WTC11 (cell line): ENCODE measurements at regions not wholly inside any gene's neighbourhood (a gene's known extent, or its start where the extent isn't known, plus 50 kb on each side); places are given as distances from the start of the nearest gene placed in this dataset.

Experiments
- E2F4 ChIP-seq: sonication (generic); formaldehyde crosslinking; IDR thresholded peaks from 2 replicates; pipeline ENCODE4 v1.8.1; 2022; ENCODE audit warnings: low read depth, mild to moderate bottlenecking, moderate library complexity, missing genetic modification reagents, borderline replicate concordance
- NFYB ChIP-seq: sonication (generic); formaldehyde crosslinking; conservative IDR thresholded peaks from 2 replicates; pipeline ENCODE4 v1.8.0; 2022; ENCODE audit warnings: low read depth, missing genetic modification reagents
- TF ChIP-seq, protein P1 (sequence below): sonication (generic); formaldehyde crosslinking; IDR thresholded peaks from 2 replicates; pipeline ENCODE4 v1.8.0; 2022; ENCODE audit warnings: mild to moderate bottlenecking, missing genetic modification reagents
- TF ChIP-seq, protein P2 (sequence below): fragments of 200-600 bp; IDR thresholded peaks from 2 replicates; pipeline ENCODE4 v1.8.0; 2022; ENCODE audit warnings: antibody characterized with exemption

DNA sequence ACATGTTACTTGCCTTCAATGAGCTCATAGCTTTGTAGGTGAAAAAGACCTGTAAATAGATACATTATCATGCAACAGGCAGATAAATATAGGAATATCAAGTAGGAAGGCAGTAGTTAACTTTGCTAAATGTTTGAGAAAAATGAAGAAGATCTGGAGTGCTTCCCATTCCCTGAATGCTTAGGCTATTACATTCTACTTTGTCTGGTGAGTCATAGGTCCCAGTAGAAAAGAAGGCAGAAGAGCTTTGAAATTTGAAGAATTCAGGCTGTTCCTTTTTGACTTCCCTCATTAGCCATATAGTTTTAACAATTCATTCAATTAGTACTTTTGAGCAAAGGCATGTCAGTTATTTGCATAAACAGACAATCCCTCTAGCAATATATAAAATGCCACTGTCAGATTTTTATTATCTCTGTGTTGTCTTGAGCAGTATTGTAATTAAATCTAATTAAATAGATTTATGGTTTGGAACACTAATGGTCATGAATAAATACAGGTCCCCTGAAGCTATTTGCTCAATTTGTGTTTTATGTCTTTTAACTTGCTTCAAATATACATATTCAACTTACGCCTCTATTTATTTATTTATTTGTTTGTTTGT is 875.0 kb downstream of the REEP3 start:
- TF ChIP-seq E2F4 (CRISPR knock-in tag) (no peak), NFYB (CRISPR knock-in tag) (no peak)
- TF ChIP-seq, protein P1, sequence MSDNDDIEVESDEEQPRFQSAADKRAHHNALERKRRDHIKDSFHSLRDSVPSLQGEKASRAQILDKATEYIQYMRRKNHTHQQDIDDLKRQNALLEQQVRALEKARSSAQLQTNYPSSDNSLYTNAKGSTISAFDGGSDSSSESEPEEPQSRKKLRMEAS: no peak
- TF ChIP-seq, protein P2, sequence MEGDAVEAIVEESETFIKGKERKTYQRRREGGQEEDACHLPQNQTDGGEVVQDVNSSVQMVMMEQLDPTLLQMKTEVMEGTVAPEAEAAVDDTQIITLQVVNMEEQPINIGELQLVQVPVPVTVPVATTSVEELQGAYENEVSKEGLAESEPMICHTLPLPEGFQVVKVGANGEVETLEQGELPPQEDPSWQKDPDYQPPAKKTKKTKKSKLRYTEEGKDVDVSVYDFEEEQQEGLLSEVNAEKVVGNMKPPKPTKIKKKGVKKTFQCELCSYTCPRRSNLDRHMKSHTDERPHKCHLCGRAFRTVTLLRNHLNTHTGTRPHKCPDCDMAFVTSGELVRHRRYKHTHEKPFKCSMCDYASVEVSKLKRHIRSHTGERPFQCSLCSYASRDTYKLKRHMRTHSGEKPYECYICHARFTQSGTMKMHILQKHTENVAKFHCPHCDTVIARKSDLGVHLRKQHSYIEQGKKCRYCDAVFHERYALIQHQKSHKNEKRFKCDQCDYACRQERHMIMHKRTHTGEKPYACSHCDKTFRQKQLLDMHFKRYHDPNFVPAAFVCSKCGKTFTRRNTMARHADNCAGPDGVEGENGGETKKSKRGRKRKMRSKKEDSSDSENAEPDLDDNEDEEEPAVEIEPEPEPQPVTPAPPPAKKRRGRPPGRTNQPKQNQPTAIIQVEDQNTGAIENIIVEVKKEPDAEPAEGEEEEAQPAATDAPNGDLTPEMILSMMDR: no peak
